ENCODE measurements at regions not wholly inside any gene's neighbourhood (a gene's known extent, or its start where the extent isn't known, plus 50 kb on each side); places are given as distances from the start of the nearest gene placed in this dataset.

DNA sequence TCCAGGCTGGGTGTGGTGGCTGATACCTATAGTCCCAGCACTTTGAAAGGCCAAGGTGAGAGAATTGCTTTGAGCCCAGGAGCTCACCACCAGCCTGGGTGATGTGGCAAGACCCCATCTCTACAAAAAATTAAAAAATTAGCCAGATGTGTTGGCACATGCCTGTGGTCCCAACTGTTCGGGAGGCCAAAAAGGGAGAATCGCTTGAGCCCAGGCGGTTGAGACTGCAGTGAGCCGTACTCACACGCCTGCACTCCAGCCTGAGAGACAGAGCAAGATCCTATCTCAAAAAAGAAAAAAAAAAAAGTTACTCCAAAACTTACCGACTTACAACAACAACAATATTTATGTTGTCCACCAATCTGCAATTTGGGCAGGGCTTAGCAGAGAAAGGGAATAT is 178.0 kb upstream of the FN1 start:
- H3K4me3 Mint-ChIP-seq = no peak overlapping the region
- TF ChIP-seq, protein P1, sequence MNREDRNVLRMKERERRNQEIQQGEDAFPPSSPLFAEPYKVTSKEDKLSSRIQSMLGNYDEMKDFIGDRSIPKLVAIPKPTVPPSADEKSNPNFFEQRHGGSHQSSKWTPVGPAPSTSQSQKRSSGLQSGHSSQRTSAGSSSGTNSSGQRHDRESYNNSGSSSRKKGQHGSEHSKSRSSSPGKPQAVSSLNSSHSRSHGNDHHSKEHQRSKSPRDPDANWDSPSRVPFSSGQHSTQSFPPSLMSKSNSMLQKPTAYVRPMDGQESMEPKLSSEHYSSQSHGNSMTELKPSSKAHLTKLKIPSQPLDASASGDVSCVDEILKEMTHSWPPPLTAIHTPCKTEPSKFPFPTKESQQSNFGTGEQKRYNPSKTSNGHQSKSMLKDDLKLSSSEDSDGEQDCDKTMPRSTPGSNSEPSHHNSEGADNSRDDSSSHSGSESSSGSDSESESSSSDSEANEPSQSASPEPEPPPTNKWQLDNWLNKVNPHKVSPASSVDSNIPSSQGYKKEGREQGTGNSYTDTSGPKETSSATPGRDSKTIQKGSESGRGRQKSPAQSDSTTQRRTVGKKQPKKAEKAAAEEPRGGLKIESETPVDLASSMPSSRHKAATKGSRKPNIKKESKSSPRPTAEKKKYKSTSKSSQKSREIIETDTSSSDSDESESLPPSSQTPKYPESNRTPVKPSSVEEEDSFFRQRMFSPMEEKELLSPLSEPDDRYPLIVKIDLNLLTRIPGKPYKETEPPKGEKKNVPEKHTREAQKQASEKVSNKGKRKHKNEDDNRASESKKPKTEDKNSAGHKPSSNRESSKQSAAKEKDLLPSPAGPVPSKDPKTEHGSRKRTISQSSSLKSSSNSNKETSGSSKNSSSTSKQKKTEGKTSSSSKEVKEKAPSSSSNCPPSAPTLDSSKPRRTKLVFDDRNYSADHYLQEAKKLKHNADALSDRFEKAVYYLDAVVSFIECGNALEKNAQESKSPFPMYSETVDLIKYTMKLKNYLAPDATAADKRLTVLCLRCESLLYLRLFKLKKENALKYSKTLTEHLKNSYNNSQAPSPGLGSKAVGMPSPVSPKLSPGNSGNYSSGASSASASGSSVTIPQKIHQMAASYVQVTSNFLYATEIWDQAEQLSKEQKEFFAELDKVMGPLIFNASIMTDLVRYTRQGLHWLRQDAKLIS (CRISPR knock-in tag; IDR thresholded peaks at IDR 0.05; ENCODE audit: borderline replicate concordance) = no peak
- no peak for TF ChIP-seq ARID4B (CRISPR knock-in tag; IDR thresholded peaks at IDR 0.05; ENCODE audit: borderline replicate concordance)
- ChIA-PET POLR2A (interaction anchor here (0.5 to 1.1 kb wide), 2 partner anchors 12 to 179 kb away, joined by 3 read pairs; no protein-coding TSS in a partner anchor), CTCF (interaction anchor here (1.0 kb wide), 1 partner anchor 215 kb away, joined by 4 read pairs; no protein-coding TSS in a partner anchor)
- H3K27ac Mint-ChIP-seq = no peak overlapping the region
- peaks cover 31% of the 10 kb centered on the region for H3K9me3 Mint-ChIP-seq
- peaks cover 39% of the 10 kb centered on the region for H3K4me1 Mint-ChIP-seq
- ATAC-seq (no peak), DNase-seq (ENCODE audit: low spot score) (no peak)
- peaks cover 3% of the 10 kb centered on the region; the same call in 1 of the 2 replicates for H3K27me3 Mint-ChIP-seq (ENCODE audit: low read depth)
- H3K36me3 Mint-ChIP-seq = peaks cover 29% of the 10 kb centered on the region

- peaks cover 31% of the 10 kb centered on the region for H3K9me3 Mint-ChIP-seq
- peaks cover 3% of the 10 kb centered on the region; the same call in 1 of the 2 replicates for H3K27me3 Mint-ChIP-seq (ENCODE audit: low read depth)
- ChIA-PET POLR2A (interaction anchor here (0.6 to 1.1 kb wide), 3 partner anchors 11 to 509 kb away, joined by 3 read pairs; no protein-coding TSS in a partner anchor), CTCF (interaction anchor here (1.0 kb wide), 1 partner anchor 215 kb away, joined by 4 read pairs; no protein-coding TSS in a partner anchor)
- H3K4me3 Mint-ChIP-seq = no peak overlapping the region
- H3K4me1 Mint-ChIP-seq = peaks cover 36% of the 10 kb centered on the region
- ATAC-seq (peak; percentile 84), DNase-seq (ENCODE audit: low spot score) (peak; percentile 45)
- H3K36me3 Mint-ChIP-seq = peaks cover 29% of the 10 kb centered on the region
- peak overlapping the region; percentile 29; the same call in 1 of the 2 replicates for H3K27ac Mint-ChIP-seq
- TF ChIP-seq FOXP1 (CRISPR knock-in tag; IDR thresholded peaks at IDR 0.05; ENCODE audit: borderline replicate concordance) (no peak), PRRX2 (CRISPR knock-in tag; IDR thresholded peaks at IDR 0.05) (no peak), SP1 (CRISPR knock-in tag; conservative IDR thresholded peaks at IDR 0.05) (no peak), MAX (CRISPR knock-in tag; IDR thresholded peaks at IDR 0.05) (no peak), ZNF232 (CRISPR knock-in tag; IDR thresholded peaks at IDR 0.05) (no peak), ELF4 (CRISPR knock-in tag; IDR thresholded peaks at IDR 0.05; ENCODE audit: low read depth) (no peak), ZBTB21 (CRISPR knock-in tag; IDR thresholded peaks at IDR 0.05; ENCODE audit: borderline replicate concordance) (no peak), TEAD4 (CRISPR knock-in tag; IDR thresholded peaks at IDR 0.05) (no peak), E2F1 (CRISPR knock-in tag; IDR thresholded peaks at IDR 0.05) (no peak), AR (CRISPR knock-in tag; IDR thresholded peaks at IDR 0.05) (no peak), ATF3 (CRISPR knock-in tag; conservative IDR thresholded peaks at IDR 0.05) (no peak), USF2 (CRISPR knock-in tag; IDR thresholded peaks at IDR 0.05) (no peak)
- TF ChIP-seq, protein P2, sequence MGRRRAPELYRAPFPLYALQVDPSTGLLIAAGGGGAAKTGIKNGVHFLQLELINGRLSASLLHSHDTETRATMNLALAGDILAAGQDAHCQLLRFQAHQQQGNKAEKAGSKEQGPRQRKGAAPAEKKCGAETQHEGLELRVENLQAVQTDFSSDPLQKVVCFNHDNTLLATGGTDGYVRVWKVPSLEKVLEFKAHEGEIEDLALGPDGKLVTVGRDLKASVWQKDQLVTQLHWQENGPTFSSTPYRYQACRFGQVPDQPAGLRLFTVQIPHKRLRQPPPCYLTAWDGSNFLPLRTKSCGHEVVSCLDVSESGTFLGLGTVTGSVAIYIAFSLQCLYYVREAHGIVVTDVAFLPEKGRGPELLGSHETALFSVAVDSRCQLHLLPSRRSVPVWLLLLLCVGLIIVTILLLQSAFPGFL (CRISPR knock-in tag; IDR thresholded peaks at IDR 0.05; ENCODE audit: borderline replicate concordance) = no peak
- TF ChIP-seq, protein P3, sequence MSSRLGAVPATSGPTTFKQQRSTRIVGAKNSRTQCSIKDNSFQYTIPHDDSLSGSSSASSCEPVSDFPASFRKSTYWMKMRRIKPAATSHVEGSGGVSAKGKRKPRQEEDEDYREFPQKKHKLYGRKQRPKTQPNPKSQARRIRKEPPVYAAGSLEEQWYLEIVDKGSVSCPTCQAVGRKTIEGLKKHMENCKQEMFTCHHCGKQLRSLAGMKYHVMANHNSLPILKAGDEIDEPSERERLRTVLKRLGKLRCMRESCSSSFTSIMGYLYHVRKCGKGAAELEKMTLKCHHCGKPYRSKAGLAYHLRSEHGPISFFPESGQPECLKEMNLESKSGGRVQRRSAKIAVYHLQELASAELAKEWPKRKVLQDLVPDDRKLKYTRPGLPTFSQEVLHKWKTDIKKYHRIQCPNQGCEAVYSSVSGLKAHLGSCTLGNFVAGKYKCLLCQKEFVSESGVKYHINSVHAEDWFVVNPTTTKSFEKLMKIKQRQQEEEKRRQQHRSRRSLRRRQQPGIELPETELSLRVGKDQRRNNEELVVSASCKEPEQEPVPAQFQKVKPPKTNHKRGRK (CRISPR knock-in tag; IDR thresholded peaks at IDR 0.05; ENCODE audit: borderline replicate concordance) = no peak
Measured at GRCh38 chr2:215613280-215613679, 177.4 kb upstream of the FN1 start.
